GM12891 (cell line): ENCODE measurements at regions not wholly inside any gene's neighbourhood (a gene's known extent, or its start where the extent isn't known, plus 50 kb on each side); places are given as distances from the start of the nearest gene placed in this dataset.

Experiments used
- POLR2A ChIP-seq: IDR thresholded peaks from 2 replicates; pipeline ENCODE4 v1.6.1; 2011; ENCODE audit warnings: low read depth, low read length, control low read depth
- POLR2AphosphoS5 ChIP-seq: IDR thresholded peaks from 2 replicates; pipeline ENCODE4 v1.6.1; 2011; ENCODE audit warnings: low read depth, low read length, control low read depth
- TAF1 ChIP-seq: IDR thresholded peaks from 2 replicates; pipeline ENCODE4 v1.6.1; 2011; ENCODE audit warnings: low read depth, low read length, control low read depth

- TF ChIP-seq POLR2AphosphoS5: no peak
- TF ChIP-seq POLR2A: no peak
- no peak for TF ChIP-seq TAF1
Measured at GRCh38 chr7:49638166-49638565, 135.3 kb upstream of the VWC2 start.
